HFFc6 (cell line): ENCODE measurements at regions not wholly inside any gene's neighbourhood (a gene's known extent, or its start where the extent isn't known, plus 50 kb on each side); places are given as distances from the start of the nearest gene placed in this dataset.

Source experiments
- DNase-seq: peaks from one replicate; pipeline ENCODE4 v3.0.0-alpha.2; 2018
- H3K27ac Mint-ChIP-seq: 2 replicates; pipeline ENCODE4 v1.8.0; 2020; ENCODE audit warnings: mild to moderate bottlenecking, mixed read lengths
- H3K27me3 Mint-ChIP-seq: 2 replicates; pipeline ENCODE4 v1.8.0; 2021; ENCODE audit warnings: mild to moderate bottlenecking, moderate library complexity, mixed read lengths; ENCODE audit not compliant: insufficient read depth
- H3K36me3 Mint-ChIP-seq: 2 replicates; pipeline ENCODE4 v1.8.0; 2021; ENCODE audit warnings: low read depth, mixed read lengths
- H3K4me1 Mint-ChIP-seq: 2 replicates; pipeline ENCODE4 v1.8.0; 2020; ENCODE audit warnings: low read depth, mixed read lengths
- H3K4me3 Mint-ChIP-seq: 2 replicates; pipeline ENCODE4 v1.8.0; 2020; ENCODE audit warnings: mild to moderate bottlenecking, moderate library complexity, mixed read lengths
- H3K9me3 Mint-ChIP-seq: 2 replicates; pipeline ENCODE4 v1.8.0; 2020; ENCODE audit warnings: mild to moderate bottlenecking, mixed read lengths
- CTCF ChIP-seq: fragments of 200-600 bp; sonication (generic); IDR thresholded peaks from 2 replicates; pipeline ENCODE4 v1.5.0; 2021; ENCODE audit warnings: antibody characterized with exemption, mild to moderate bottlenecking

DNA sequence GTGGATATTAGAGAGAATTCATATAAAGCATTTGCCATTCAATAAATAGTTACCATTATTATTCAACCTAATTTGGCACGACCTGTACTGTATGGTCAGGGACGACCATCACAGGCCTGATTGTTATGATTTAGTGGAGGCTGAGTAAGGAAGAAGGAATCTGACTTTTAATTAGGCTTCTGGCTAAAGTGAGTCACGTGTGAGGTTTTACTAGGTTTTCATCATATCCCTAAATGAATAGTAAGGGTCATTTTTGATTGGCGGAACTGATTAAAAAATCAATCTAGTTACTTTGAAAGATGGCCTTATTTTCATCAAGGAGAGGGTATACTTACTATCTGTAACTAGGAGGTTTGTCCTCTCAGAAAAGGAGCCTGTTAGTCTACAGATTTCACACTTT is 143.4 kb downstream of the ADCYAP1 start:
- no peak for DNase-seq
- Mint-ChIP-seq H3K27ac (no peak overlapping the region; the same call in 1 of the 2 replicates), H3K4me3 (no peak overlapping the region), H3K4me1 (no peaks in the 10 kb centered on the region; the same call in 1 of the 2 replicates), H3K36me3 (no peaks in the 10 kb centered on the region; the same call in 1 of the 2 replicates), H3K9me3 (peaks cover 27% of the 10 kb centered on the region), H3K27me3 (peaks cover 1% of the 10 kb centered on the region; the same call in 1 of the 2 replicates)
- TF ChIP-seq CTCF = no peak

DNA sequence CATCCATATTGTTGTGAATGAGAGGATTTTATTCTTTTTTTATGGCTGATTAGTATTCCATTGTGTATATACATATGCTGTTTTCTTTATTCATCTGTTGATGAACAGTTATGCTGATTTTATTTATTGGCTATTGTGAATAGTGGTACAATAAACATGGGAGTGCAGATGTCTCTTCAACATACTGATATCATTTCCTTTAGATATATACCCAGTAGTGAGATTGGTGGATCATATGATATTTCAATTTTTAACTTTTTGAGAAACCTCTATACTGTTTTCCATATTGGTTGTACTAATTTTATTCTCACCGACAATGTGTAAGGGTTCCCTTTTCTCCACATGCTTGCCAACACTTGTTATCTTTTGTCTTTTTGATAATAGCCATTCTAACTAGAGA is 144.5 kb downstream of the ADCYAP1 start:
- TF ChIP-seq CTCF = no peak
- no peak for DNase-seq
- Mint-ChIP-seq H3K27ac (no peak overlapping the region), H3K27me3 (peaks cover 1% of the 10 kb centered on the region; the same call in 1 of the 2 replicates), H3K4me3 (no peak overlapping the region), H3K9me3 (peaks cover 24% of the 10 kb centered on the region), H3K36me3 (no peaks in the 10 kb centered on the region), H3K4me1 (no peaks in the 10 kb centered on the region; the same call in 1 of the 2 replicates)

- no peak for TF ChIP-seq CTCF
- H3K27me3 Mint-ChIP-seq = peaks cover 1% of the 10 kb centered on the region; the same call in 1 of the 2 replicates
- no peaks in the 10 kb centered on the region for H3K36me3 Mint-ChIP-seq
- H3K4me1 Mint-ChIP-seq = no peaks in the 10 kb centered on the region; the same call in 1 of the 2 replicates
- no peak for DNase-seq
- no peak overlapping the region; the same call in 1 of the 2 replicates for H3K27ac Mint-ChIP-seq
- peaks cover 19% of the 10 kb centered on the region for H3K9me3 Mint-ChIP-seq
- H3K4me3 Mint-ChIP-seq = no peak overlapping the region
These were observed 145.5 kb downstream of the ADCYAP1 start for GRCh38 chr18:1050012-1050657.

DNA sequence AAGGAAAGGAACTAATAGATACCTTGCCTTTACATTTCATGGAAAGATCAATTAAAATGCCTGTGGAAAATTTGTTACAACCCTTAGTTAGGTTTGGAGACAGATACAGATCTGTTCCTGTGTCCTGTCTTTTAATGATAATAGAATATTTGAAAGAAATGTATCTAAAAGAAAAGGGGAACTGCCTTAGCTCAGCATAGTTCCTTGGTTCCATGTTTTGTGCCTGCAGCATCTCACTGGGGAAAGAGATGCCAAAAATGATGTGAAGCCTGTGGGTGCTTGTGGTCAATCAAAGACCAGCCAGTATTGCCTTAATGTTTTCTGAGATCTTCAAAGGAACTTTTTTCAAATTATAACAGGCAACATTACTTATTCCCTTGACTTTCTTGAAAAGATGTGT is 147.6 kb downstream of the ADCYAP1 start:
- TF ChIP-seq CTCF = no peak
- H3K4me3 Mint-ChIP-seq = no peak overlapping the region
- H3K9me3 Mint-ChIP-seq = peaks cover 39% of the 10 kb centered on the region
- peaks cover 1% of the 10 kb centered on the region for H3K27me3 Mint-ChIP-seq
- no peaks in the 10 kb centered on the region for H3K4me1 Mint-ChIP-seq
- no peak overlapping the region for H3K27ac Mint-ChIP-seq
- no peak for DNase-seq
- no peaks in the 10 kb centered on the region for H3K36me3 Mint-ChIP-seq

- DNase-seq = no peak
- H3K27ac Mint-ChIP-seq = no peak overlapping the region
- no peaks in the 10 kb centered on the region for H3K4me1 Mint-ChIP-seq
- peaks cover 1% of the 10 kb centered on the region for H3K27me3 Mint-ChIP-seq
- H3K9me3 Mint-ChIP-seq = peaks cover 51% of the 10 kb centered on the region
- no peaks in the 10 kb centered on the region for H3K36me3 Mint-ChIP-seq
- H3K4me3 Mint-ChIP-seq = no peak overlapping the region
- no peak for TF ChIP-seq CTCF
These were observed 149.0 kb downstream of the ADCYAP1 start for GRCh38 chr18:1053331-1054315.
